MM.1S (cell line): ENCODE measurements at regions not wholly inside any gene's neighbourhood (a gene's known extent, or its start where the extent isn't known, plus 50 kb on each side); places are given as distances from the start of the nearest gene placed in this dataset.
"Not testable (repeated sequence)": the region's sequence is repeated elsewhere in the genome, so short reads cannot be mapped to it uniquely, and the experiment has no call there.

Experiments used
- DNase-seq: peaks from one replicate; pipeline ENCODE4 v3.0.0-alpha.2; 2015
- H2AFZ ChIP-seq: fragments of 300-600 bp; sonication (generic); 2 replicates; pipeline ENCODE4 v1.6.0; 2016; ENCODE audit warnings: antibody characterized with exemption, low read length
- H3F3A ChIP-seq: fragments of 300-600 bp; sonication (generic); 2 replicates; pipeline ENCODE4 v1.6.1; 2016; ENCODE audit warnings: mild to moderate bottlenecking, antibody characterized with exemption, low read length, moderate library complexity, mixed read lengths; ENCODE audit not compliant: insufficient read depth
- H3K27ac ChIP-seq: fragments of 300-600 bp; sonication (generic); 2 replicates; pipeline ENCODE4 v1.5.1; 2016; ENCODE audit warnings: mild to moderate bottlenecking, low read length
- H3K27me3 ChIP-seq: fragments of 300-600 bp; sonication (generic); replicated peaks from 2 replicates; pipeline ENCODE4 v1.6.0; 2016; ENCODE audit warnings: low read length; ENCODE audit not compliant: insufficient read depth
- H3K36me3 ChIP-seq: fragments of 300-600 bp; sonication (generic); replicated peaks from 2 replicates; pipeline ENCODE4 v1.6.1; 2016; ENCODE audit warnings: mild to moderate bottlenecking, low read length, mixed read lengths; ENCODE audit not compliant: insufficient read depth
- H3K4me1 ChIP-seq: fragments of 300-600 bp; sonication (generic); 2 replicates; pipeline ENCODE4 v1.6.1; 2016; ENCODE audit warnings: low read length, mixed read lengths
- H3K4me2 ChIP-seq: fragments of 300-600 bp; sonication (generic); 2 replicates; pipeline ENCODE4 v1.6.0; 2016; ENCODE audit warnings: low read depth, low read length
- H3K4me3 ChIP-seq: fragments of 300-600 bp; sonication (generic); 2 replicates; pipeline ENCODE4 v1.5.1; 2016; ENCODE audit warnings: low read length, mixed read lengths
- H3K79me2 ChIP-seq: fragments of 300-600 bp; sonication (generic); 2 replicates; pipeline ENCODE4 v1.6.1; 2016; ENCODE audit warnings: mixed run types, low read length, mixed read lengths
- H3K9ac ChIP-seq: fragments of 300-600 bp; sonication (generic); 2 replicates; pipeline ENCODE4 v1.6.1; 2016; ENCODE audit warnings: low read length, mixed read lengths
- H3K9me2 ChIP-seq: fragments of 300-600 bp; sonication (generic); replicated peaks from 2 replicates; pipeline ENCODE4 v1.6.1; 2016; ENCODE audit warnings: mild to moderate bottlenecking, low read length, mixed read lengths; ENCODE audit not compliant: insufficient read depth
- H3K9me3 ChIP-seq: fragments of 300-600 bp; sonication (generic); replicated peaks from 2 replicates; pipeline ENCODE4 v1.6.1; 2016; ENCODE audit warnings: mild to moderate bottlenecking, low read length, mixed read lengths; ENCODE audit not compliant: insufficient read depth
- H4K20me1 ChIP-seq: fragments of 300-600 bp; sonication (generic); 2 replicates; pipeline ENCODE4 v1.6.1; 2016; ENCODE audit warnings: mild to moderate bottlenecking, low read length, moderate library complexity, mixed read lengths; ENCODE audit not compliant: insufficient read depth
- CTCF ChIP-seq: fragments of 300-600 bp; sonication (generic); IDR thresholded peaks from 2 replicates; pipeline ENCODE4 v1.5.1; 2016; ENCODE audit warnings: antibody characterized with exemption, low read length, mixed read lengths
- EZH2 ChIP-seq: fragments of 300-600 bp; sonication (generic); optimal IDR thresholded peaks from 2 replicates; pipeline ENCODE3; 2017; ENCODE audit warnings: low read depth, mild to moderate bottlenecking, antibody characterized with exemption, low read length, mixed read lengths
- EZH2phosphoT487 ChIP-seq: fragments of 300-600 bp; sonication (generic); IDR thresholded peaks from 2 replicates; pipeline ENCODE4 v1.6.1; 2018; ENCODE audit warnings: antibody characterized with exemption, low read length

- Histone ChIP-seq H3K4me1 (no peaks in the 10 kb centered on the region), H3K79me2 (no peaks in the 10 kb centered on the region), H3K27ac (no peak overlapping the region), H3K9me2 (no peaks in the 10 kb centered on the region), H3K36me3 (no peaks in the 10 kb centered on the region), H2AFZ (no peak overlapping the region), H3K9ac (no peak overlapping the region), H3K4me2 (no peak overlapping the region), H3K27me3 (no peaks in the 10 kb centered on the region), H4K20me1 (no peaks in the 10 kb centered on the region), H3K9me3 (no peaks in the 10 kb centered on the region), H3F3A (no peaks in the 10 kb centered on the region), H3K4me3 (no peak overlapping the region)
- TF ChIP-seq EZH2phosphoT487 (no peak), CTCF (no peak), EZH2 (no peak)
- no peak for DNase-seq
These were observed 80.1 kb upstream of the MXRA5 start for GRCh38 chrX:3426552-3426951.

- Histone ChIP-seq H4K20me1 (no peaks in the 10 kb centered on the region), H3K4me1 (no peaks in the 10 kb centered on the region), H2AFZ (no peak overlapping the region), H3F3A (no peaks in the 10 kb centered on the region), H3K27ac (no peak overlapping the region), H3K9me3 (no peaks in the 10 kb centered on the region), H3K36me3 (no peaks in the 10 kb centered on the region), H3K4me3 (no peak overlapping the region), H3K4me2 (no peak overlapping the region), H3K9ac (no peak overlapping the region), H3K27me3 (no peaks in the 10 kb centered on the region), H3K9me2 (no peaks in the 10 kb centered on the region), H3K79me2 (no peaks in the 10 kb centered on the region)
- DNase-seq = no peak
- TF ChIP-seq EZH2phosphoT487 = no peak
- no peak for TF ChIP-seq EZH2
These were observed 78.6 kb upstream of the MXRA5 start for GRCh38 chrX:3425031-3425430.

GRCh38 chrX:3420316-3420715 is 73.9 kb upstream of the MXRA5 start:
- Histone ChIP-seq H3K4me2 (no peak overlapping the region), H3K4me1 (no peaks in the 10 kb centered on the region), H4K20me1 (no peaks in the 10 kb centered on the region), H3K27me3 (no peaks in the 10 kb centered on the region), H3K27ac (no peak overlapping the region), H3K9me2 (no peaks in the 10 kb centered on the region), H3K4me3 (no peak overlapping the region), H3K9ac (no peak overlapping the region), H3K9me3 (no peaks in the 10 kb centered on the region), H2AFZ (no peak overlapping the region), H3K36me3 (no peaks in the 10 kb centered on the region), H3F3A (no peaks in the 10 kb centered on the region), H3K79me2 (no peaks in the 10 kb centered on the region)
- no peak for DNase-seq
- TF ChIP-seq EZH2 (no peak), EZH2phosphoT487 (no peak), CTCF (no peak)

GRCh38 chrX:3415011-3415410 is 68.6 kb upstream of the MXRA5 start:
- Histone ChIP-seq H3K27me3 (no peaks in the 10 kb centered on the region), H3K27ac (no peak overlapping the region), H3K9ac (no peak overlapping the region), H3K4me1 (no peaks in the 10 kb centered on the region), H3K4me2 (no peak overlapping the region), H2AFZ (no peak overlapping the region), H3K79me2 (no peaks in the 10 kb centered on the region), H3K36me3 (no peaks in the 10 kb centered on the region), H3K4me3 (no peak overlapping the region), H3F3A (no peaks in the 10 kb centered on the region), H4K20me1 (no peaks in the 10 kb centered on the region), H3K9me2 (no peaks in the 10 kb centered on the region), H3K9me3 (no peaks in the 10 kb centered on the region)
- DNase-seq = no peak
- TF ChIP-seq EZH2phosphoT487 (no peak), EZH2 (no peak), CTCF (no peak)

GRCh38 chrX:3411626-3412025 is 65.2 kb upstream of the MXRA5 start:
- H2AFZ ChIP-seq, H3K4me3 ChIP-seq, H3F3A ChIP-seq, H3K27ac ChIP-seq, DNase-seq, H3K79me2 ChIP-seq, H4K20me1 ChIP-seq, H3K4me2 ChIP-seq, H3K9me3 ChIP-seq, H3K9me2 ChIP-seq, H3K36me3 ChIP-seq, H3K27me3 ChIP-seq, H3K4me1 ChIP-seq, H3K9ac ChIP-seq: not testable (repeated sequence)

GRCh38 chrX:3409936-3410335 is 63.5 kb upstream of the MXRA5 start:
- H3K9me2 ChIP-seq, H3K4me3 ChIP-seq, H3K36me3 ChIP-seq, H3K4me2 ChIP-seq, H3K79me2 ChIP-seq, H3K9me3 ChIP-seq, H3K27me3 ChIP-seq, H3F3A ChIP-seq, H3K9ac ChIP-seq, H4K20me1 ChIP-seq, DNase-seq, H2AFZ ChIP-seq, H3K27ac ChIP-seq, H3K4me1 ChIP-seq: not testable (repeated sequence)
